CD4-positive, alpha-beta memory T cell (primary cell): ENCODE measurements at regions not wholly inside any gene's neighbourhood (a gene's known extent, or its start where the extent isn't known, plus 50 kb on each side); places are given as distances from the start of the nearest gene placed in this dataset.

Experiments
- CTCF ChIA-PET: fragments of 350-600 bp; sonication (Branson Sonifier 250); formaldehyde crosslinking; loops from one replicate; lab custom pipeline; 2021; ENCODE audit warnings: inconsistent platforms; ENCODE audit not compliant: partially characterized antibody; lab: Charles Lee
- POLR2A ChIA-PET: fragments of 350-600 bp; sonication (Branson Sonifier 250); formaldehyde crosslinking; loops from one replicate; lab custom pipeline; 2021; ENCODE audit not compliant: partially characterized antibody; lab: Charles Lee
- DNase-seq, 5 donors: peaks; one replicate each; pipeline versions ENCODE4 v3.0.0 to v3.0.0-alpha.2; 2020 to 2022; ENCODE audit warnings: mixed read lengths in 1 of 5
- H3K27ac ChIP-seq: one replicate; pipeline ENCODE4 v1.7.0; 2013; ENCODE audit warnings: low read depth, low read length
- H3K27me3 ChIP-seq: 2 replicates; pipeline ENCODE4 v1.7.0; 2013; ENCODE audit warnings: mild to moderate bottlenecking, low read length, moderate library complexity; ENCODE audit not compliant: insufficient read depth
- H3K36me3 ChIP-seq: 2 replicates; pipeline ENCODE4 v1.7.0; 2013; ENCODE audit warnings: mild to moderate bottlenecking, low read length, moderate library complexity; ENCODE audit not compliant: insufficient read depth
- H3K4me1 ChIP-seq: 2 replicates; pipeline ENCODE4 v1.7.0; 2013; ENCODE audit warnings: mild to moderate bottlenecking, low read length, moderate library complexity; ENCODE audit not compliant: insufficient read depth
- H3K4me3 ChIP-seq, 2 donors: one replicate each; pipeline ENCODE4 v1.7.0; 2013; ENCODE audit warnings: low read length in 2 of 2, mild to moderate bottlenecking in 1 of 2
- H3K9me3 ChIP-seq, 2 donors: one replicate each; pipeline ENCODE4 v1.7.0; 2013; ENCODE audit warnings: low read length in 2 of 2, control low read depth in 1 of 2; ENCODE audit not compliant: control insufficient read depth in 1 of 2
- H3K27ac Mint-ChIP-seq, 7 donors: one replicate each; pipeline ENCODE4 v1.8.0; 2020 to 2021; ENCODE audit warnings: mixed read lengths in 7 of 7, mild to moderate bottlenecking in 6 of 7, inconsistent platforms in 3 of 7, moderate library complexity in 3 of 7
- H3K27me3 Mint-ChIP-seq, 2 donors: one replicate each; pipeline ENCODE4 v1.8.0; 2020 to 2021; ENCODE audit warnings: mixed read lengths in 2 of 2
- H3K36me3 Mint-ChIP-seq, 2 donors: one replicate each; pipeline ENCODE4 v1.8.0; 2020 to 2021; ENCODE audit warnings: mixed read lengths in 2 of 2, inconsistent platforms in 1 of 2, mild to moderate bottlenecking in 1 of 2
- H3K4me1 Mint-ChIP-seq, 4 donors: one replicate each; pipeline ENCODE4 v1.8.0; 2020 to 2021; ENCODE audit warnings: mixed read lengths in 4 of 4, mild to moderate bottlenecking in 1 of 4
- H3K4me3 Mint-ChIP-seq, 8 donors: one replicate each; pipeline ENCODE4 v1.8.0; 2020 to 2021; ENCODE audit warnings: mixed read lengths in 8 of 8, mild to moderate bottlenecking in 7 of 8, moderate library complexity in 6 of 8, inconsistent platforms in 3 of 8
- H3K9me3 Mint-ChIP-seq, 8 donors: one replicate each; pipeline ENCODE4 v1.8.0; 2020 to 2021; ENCODE audit warnings: mixed read lengths in 8 of 8, mild to moderate bottlenecking in 5 of 8, inconsistent platforms in 3 of 8, moderate library complexity in 1 of 8
- intact Hi-C: fragments of 100-400 bp; cut with micrococcal nuclease; formaldehyde crosslinking; loops from one replicate; pipeline ENCODE4 v1.15.1; 2023

DNA sequence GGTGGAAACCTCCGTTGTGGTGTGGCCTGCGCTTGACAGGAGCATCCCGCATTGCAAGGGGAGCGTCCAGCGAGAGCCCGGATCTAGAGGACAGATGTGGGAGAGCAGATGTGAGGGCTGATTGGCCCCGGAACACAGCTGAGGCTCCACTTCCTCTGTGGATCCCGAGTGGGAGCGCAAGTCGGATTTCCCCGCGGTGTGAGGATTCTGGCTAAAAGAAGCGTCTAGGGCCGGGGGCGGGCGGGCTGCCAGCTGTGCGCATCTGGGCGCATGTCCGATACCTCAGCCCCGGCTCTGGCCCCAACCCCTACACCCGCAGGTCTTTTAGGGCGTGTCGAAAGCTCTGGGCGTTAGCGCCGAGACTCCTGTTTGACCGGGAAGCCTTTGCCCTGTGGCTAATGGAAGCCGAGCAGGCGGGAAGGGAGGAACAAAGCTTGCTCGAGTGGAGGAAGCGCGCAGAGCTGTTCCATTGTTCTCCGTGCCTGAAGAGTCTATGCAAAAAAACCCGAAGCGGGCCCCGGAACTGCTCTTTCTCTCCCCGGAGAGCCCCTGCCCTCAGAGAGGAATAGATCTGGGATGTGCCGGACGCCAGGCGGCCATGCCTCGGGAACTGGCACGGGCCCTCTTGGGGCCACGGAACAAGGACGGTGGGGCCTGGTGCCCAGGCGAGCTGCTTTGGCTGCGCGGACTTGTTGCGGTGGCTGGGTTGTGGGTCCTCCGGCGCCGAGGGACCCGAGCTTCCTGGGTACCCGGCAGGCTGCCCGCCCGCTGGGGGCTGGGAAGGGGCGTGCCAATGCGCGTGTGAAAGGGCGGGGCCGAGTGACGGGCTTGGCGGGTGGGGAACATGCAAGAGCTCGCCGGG lies 111.1 kb downstream of the NAV1 start:
- DNase-seq, result no peak
- peaks cover 0 to 2% (median 0%) of the 10 kb centered on the region in 8 donors for H3K9me3 Mint-ChIP-seq
- Histone ChIP-seq H3K27me3 (peaks cover 4% of the 10 kb centered on the region), H3K9me3 (no peaks in the 10 kb centered on the region), H3K36me3 (no peaks in the 10 kb centered on the region), H3K4me3 (no peak overlapping the region), H3K4me1 (no peaks in the 10 kb centered on the region), H3K27ac (no peak overlapping the region)
- H3K4me1 Mint-ChIP-seq, result peaks cover 0 to 6% (median 6%) of the 10 kb centered on the region in 4 donors
- no peak overlapping the region for H3K27ac Mint-ChIP-seq
- ChIA-PET CTCF (interaction anchor here (0.7 kb wide), 1 partner anchor 91 kb away, joined by 3 read pairs; no protein-coding TSS in a partner anchor), POLR2A (no interaction called here)
- peak overlapping the region in 3 of 8 donors; percentile 54 to 55 (median 55) for H3K4me3 Mint-ChIP-seq
- intact Hi-C loops, result no loop called here
- H3K27me3 Mint-ChIP-seq, result peaks cover 26 to 27% of the 10 kb centered on the region in 2 donors
- H3K36me3 Mint-ChIP-seq, result peaks cover 0 to 3% of the 10 kb centered on the region in 2 donors

GRCh38 chr1:201650623-201650933 lies 111.7 kb downstream of the NAV1 start:
- DNase-seq, result no peak
- Mint-ChIP-seq H3K36me3 (peaks cover 0 to 3% of the 10 kb centered on the region in 2 donors), H3K9me3 (peaks cover 0 to 2% (median 0%) of the 10 kb centered on the region in 8 donors), H3K27ac (no peak overlapping the region), H3K4me1 (peaks cover 0 to 6% (median 6%) of the 10 kb centered on the region in 4 donors), H3K27me3 (peaks cover 25 to 27% of the 10 kb centered on the region in 2 donors), H3K4me3 (no peak overlapping the region)
- ChIA-PET CTCF (no interaction called here), POLR2A (no interaction called here)
- H3K4me1 ChIP-seq, result no peaks in the 10 kb centered on the region
- no peaks in the 10 kb centered on the region for H3K9me3 ChIP-seq
- intact Hi-C loops, result no loop called here
- H3K27me3 ChIP-seq, result peaks cover 4% of the 10 kb centered on the region
- H3K27ac ChIP-seq, result no peak overlapping the region
- no peaks in the 10 kb centered on the region for H3K36me3 ChIP-seq
- no peak overlapping the region for H3K4me3 ChIP-seq

DNA sequence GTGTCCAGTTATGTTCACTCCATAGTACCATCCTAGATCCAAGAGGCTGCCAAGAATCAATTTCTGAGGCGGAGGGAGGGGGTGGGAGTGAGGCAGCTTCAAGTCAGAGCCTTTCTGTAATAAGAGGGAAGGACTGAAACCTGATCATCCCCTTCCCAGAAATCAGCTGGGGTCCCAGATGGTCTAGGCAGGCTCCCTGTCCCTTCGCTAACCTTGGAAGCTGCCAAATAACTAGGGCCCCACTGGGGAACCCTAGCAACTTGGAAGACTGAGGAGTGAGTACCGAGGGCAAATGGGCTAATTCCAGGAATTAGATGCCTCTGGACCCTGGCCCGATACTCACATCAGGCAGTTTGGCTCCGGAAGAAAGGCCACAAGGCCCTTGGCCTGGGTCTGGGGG lies 113.3 kb downstream of the NAV1 start:
- Histone ChIP-seq H3K27me3 (peaks cover 4% of the 10 kb centered on the region), H3K9me3 (no peaks in the 10 kb centered on the region), H3K4me3 (no peak overlapping the region), H3K36me3 (no peaks in the 10 kb centered on the region), H3K27ac (no peak overlapping the region), H3K4me1 (no peaks in the 10 kb centered on the region)
- Mint-ChIP-seq H3K27ac (no peak overlapping the region), H3K27me3 (peaks cover 13 to 19% of the 10 kb centered on the region in 2 donors), H3K36me3 (no peaks in the 10 kb centered on the region), H3K4me3 (no peak overlapping the region), H3K4me1 (peaks cover 0 to 6% (median 3%) of the 10 kb centered on the region in 4 donors), H3K9me3 (peaks cover 0 to 2% (median 0%) of the 10 kb centered on the region in 8 donors)
- POLR2A ChIA-PET, result no interaction called here
- intact Hi-C loops, result no loop called here
- DNase-seq, result no peak
- CTCF ChIA-PET, result no interaction called here

- no peaks in the 10 kb centered on the region for H3K27me3 ChIP-seq
- H3K4me1 ChIP-seq, result no peaks in the 10 kb centered on the region
- H3K36me3 Mint-ChIP-seq, result no peaks in the 10 kb centered on the region
- H3K4me1 Mint-ChIP-seq, result peaks cover 0 to 6% (median 3%) of the 10 kb centered on the region in 4 donors
- H3K9me3 Mint-ChIP-seq, result peaks cover 0 to 2% (median 0%) of the 10 kb centered on the region in 8 donors
- DNase-seq, result no peak
- H3K27me3 Mint-ChIP-seq, result peaks cover 13 to 15% of the 10 kb centered on the region in 2 donors
- H3K27ac ChIP-seq, result no peak overlapping the region
- H3K4me3 ChIP-seq, result no peak overlapping the region
- ChIA-PET CTCF (no interaction called here), POLR2A (no interaction called here)
- no peaks in the 10 kb centered on the region for H3K9me3 ChIP-seq
- intact Hi-C loops, result no loop called here
- H3K27ac Mint-ChIP-seq, result no peak overlapping the region
- no peak overlapping the region for H3K4me3 Mint-ChIP-seq
- no peaks in the 10 kb centered on the region for H3K36me3 ChIP-seq
Observed at GRCh38 chr1:201653233-201653632, 114.3 kb downstream of the NAV1 start.

DNA sequence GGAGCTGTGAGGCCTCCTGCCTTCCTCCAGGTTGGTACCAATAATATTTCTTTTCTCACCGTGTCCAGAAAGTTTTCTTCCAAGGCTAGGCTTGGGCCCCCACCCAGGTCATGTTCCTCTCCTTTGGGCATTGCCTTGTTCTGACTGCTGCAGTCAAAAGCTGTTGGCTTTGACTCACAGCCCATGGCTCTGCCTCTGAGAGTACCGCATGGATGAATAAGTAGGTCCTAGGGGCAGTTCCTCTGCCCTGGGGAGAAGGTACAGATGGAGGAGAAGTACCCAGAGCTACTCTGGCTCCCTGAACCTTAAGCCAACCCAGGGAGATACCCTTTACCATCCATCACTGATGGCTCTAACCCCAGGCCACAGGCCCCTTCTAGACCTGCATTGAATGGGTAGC lies 115.0 kb downstream of the NAV1 start:
- Mint-ChIP-seq H3K4me1 (peaks cover 0 to 6% (median 3%) of the 10 kb centered on the region in 4 donors), H3K36me3 (no peaks in the 10 kb centered on the region), H3K4me3 (no peak overlapping the region), H3K9me3 (peaks cover 0 to 2% (median 0%) of the 10 kb centered on the region in 8 donors), H3K27ac (no peak overlapping the region), H3K27me3 (peaks cover 15 to 17% of the 10 kb centered on the region in 2 donors)
- no peaks in the 10 kb centered on the region for H3K36me3 ChIP-seq
- no peak for DNase-seq
- H3K4me1 ChIP-seq, result no peaks in the 10 kb centered on the region
- CTCF ChIA-PET, result no interaction called here
- H3K9me3 ChIP-seq, result no peaks in the 10 kb centered on the region
- intact Hi-C loops, result no loop called here
- H3K27ac ChIP-seq, result no peak overlapping the region
- POLR2A ChIA-PET, result no interaction called here
- H3K27me3 ChIP-seq, result no peaks in the 10 kb centered on the region
- no peak overlapping the region for H3K4me3 ChIP-seq

DNA sequence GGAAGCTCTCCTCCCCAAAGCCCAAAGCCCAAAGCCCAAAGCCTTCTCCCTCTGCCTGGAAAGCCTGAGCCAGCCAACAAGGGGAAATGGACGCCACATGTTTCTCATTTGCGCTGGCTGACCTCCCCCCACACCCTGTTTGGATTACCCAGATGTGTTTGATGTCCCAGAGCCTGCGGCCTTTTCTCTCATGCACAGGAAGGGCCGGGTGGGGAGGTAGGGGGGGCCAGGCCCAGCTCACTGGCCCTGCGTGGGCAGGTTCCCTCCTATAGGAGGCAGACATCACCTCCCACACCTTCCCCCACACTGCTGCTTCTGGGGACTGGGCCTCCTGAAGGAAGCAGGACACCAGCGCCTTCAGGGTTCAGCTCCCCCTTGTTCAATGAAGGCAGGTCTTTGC lies 116.3 kb downstream of the NAV1 start:
- Histone ChIP-seq H3K27me3 (no peaks in the 10 kb centered on the region), H3K27ac (no peak overlapping the region), H3K9me3 (no peaks in the 10 kb centered on the region), H3K4me3 (no peak overlapping the region), H3K4me1 (no peaks in the 10 kb centered on the region), H3K36me3 (no peaks in the 10 kb centered on the region)
- Mint-ChIP-seq H3K27me3 (peaks cover 10 to 12% of the 10 kb centered on the region in 2 donors), H3K9me3 (peaks cover 0 to 2% (median 0%) of the 10 kb centered on the region in 8 donors), H3K36me3 (no peaks in the 10 kb centered on the region), H3K4me1 (peaks cover 0 to 2% (median 0%) of the 10 kb centered on the region in 4 donors), H3K4me3 (no peak overlapping the region), H3K27ac (peak overlapping the region in 1 of 7 donors; percentile 59)
- ChIA-PET POLR2A (no interaction called here), CTCF (no interaction called here)
- intact Hi-C loops, result no loop called here
- no peak for DNase-seq

DNA sequence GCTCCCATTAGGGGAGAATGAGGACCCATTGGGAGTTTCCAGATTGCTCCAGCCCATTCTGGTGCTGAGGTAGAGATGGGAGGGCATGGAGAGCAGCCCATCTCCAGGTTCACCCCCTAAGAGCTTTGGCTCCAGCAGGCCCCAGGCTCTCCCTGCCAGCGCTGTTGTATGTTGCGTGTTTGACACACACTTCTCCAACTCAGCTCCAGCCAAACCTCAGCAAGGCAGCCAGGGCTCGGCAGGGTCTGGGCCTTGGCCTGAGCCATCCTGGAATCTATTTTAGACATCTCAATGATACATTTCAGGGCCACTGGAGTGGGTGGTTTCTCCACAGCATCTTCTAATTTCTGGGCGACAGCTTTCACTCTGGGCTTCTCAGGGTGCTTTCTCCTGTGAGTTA lies 117.0 kb downstream of the NAV1 start:
- H3K9me3 ChIP-seq, result no peaks in the 10 kb centered on the region
- no peak overlapping the region for H3K4me3 Mint-ChIP-seq
- no peaks in the 10 kb centered on the region for H3K36me3 Mint-ChIP-seq

More for the DNA sequence above, 117.0 kb downstream of the NAV1 start:
- intact Hi-C loops, result no loop called here
- Mint-ChIP-seq H3K9me3 (peaks cover 0 to under 1% (median 0%) of the 10 kb centered on the region in 8 donors), H3K27me3 (peaks cover 9% of the 10 kb centered on the region in 2 donors), H3K27ac (no peak overlapping the region), H3K4me1 (peaks cover 0 to 2% (median 0%) of the 10 kb centered on the region in 4 donors)
- POLR2A ChIA-PET, result no interaction called here
- Histone ChIP-seq H3K27ac (no peak overlapping the region), H3K27me3 (no peaks in the 10 kb centered on the region), H3K4me3 (no peak overlapping the region), H3K4me1 (no peaks in the 10 kb centered on the region), H3K36me3 (no peaks in the 10 kb centered on the region)
- CTCF ChIA-PET, result no interaction called here
- DNase-seq, result no peak
